ENCODE measurements at regions not wholly inside any gene's neighbourhood (a gene's known extent, or its start where the extent isn't known, plus 50 kb on each side); places are given as distances from the start of the nearest gene placed in this dataset.

DNA sequence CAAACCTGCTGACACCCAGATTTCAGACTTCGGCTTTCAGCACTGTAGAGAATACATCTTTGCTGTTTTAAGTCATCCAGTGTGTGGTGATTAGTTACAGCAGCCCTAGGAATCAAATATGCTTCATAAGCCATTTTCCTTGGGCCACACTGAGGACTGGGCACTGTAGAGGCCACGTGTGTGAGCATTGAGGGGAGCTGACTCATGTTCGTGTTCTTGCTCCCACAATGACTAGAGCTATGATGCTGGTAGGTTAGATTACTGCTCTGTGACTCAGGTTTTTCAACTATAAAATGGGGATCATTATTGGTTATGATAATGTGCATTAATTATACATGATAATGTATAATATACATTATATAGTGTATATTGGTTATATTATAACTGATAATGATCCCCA, 96.5 kb upstream of the PALM2AKAP2 start:
- Histone ChIP-seq H3K23ac (ENCODE audit: low read depth, low read length, poor library complexity) (no peak overlapping the region), H2AK5ac (ENCODE audit: low read depth, low read length) (no peak overlapping the region), H3K18ac (ENCODE audit: low read length) (no peak overlapping the region), H3K36me3 (replicated peaks in 1 of 2; ENCODE audit: control insufficient read depth in 2 of 2, insufficient read depth in 2 of 2, low read length in 2 of 2) (no peaks in the 10 kb centered on the region), H4K91ac (ENCODE audit: low read depth, low read length, poor library complexity) (no peak overlapping the region), H3K14ac (ENCODE audit: low read length) (no peak overlapping the region), H3K9me3 (replicated peaks in 1 of 2; ENCODE audit: control insufficient read depth in 2 of 2, insufficient read depth in 1 of 2, low read depth in 1 of 2, low read length in 2 of 2) (peaks cover 0 to 4% of the 10 kb centered on the region in 2 donors), H3K27me3 (ENCODE audit: control insufficient read depth in 3 of 3, insufficient read depth in 3 of 3, low read depth in 1 of 3, low read length in 3 of 3) (no peaks in the 10 kb centered on the region), H3K4ac (ENCODE audit: low read length) (no peak overlapping the region), H3K9ac (ENCODE audit: low read depth, low read length, poor library complexity) (no peak overlapping the region), H2BK12ac (ENCODE audit: low read length) (no peak overlapping the region), H3K79me1 (ENCODE audit: low read depth, low read length) (no peaks in the 10 kb centered on the region), H3K27ac (replicated peaks; ENCODE audit: low read length) (no peak overlapping the region), H4K8ac (ENCODE audit: low read depth, low read length) (no peak overlapping the region), H3K4me3 (ENCODE audit: low read length in 2 of 2) (no peak overlapping the region), H2BK5ac (ENCODE audit: low read length) (no peak overlapping the region), H2BK15ac (ENCODE audit: low read length) (no peak overlapping the region), H3K4me2 (ENCODE audit: insufficient read depth, low read length, poor library complexity, severe bottlenecking) (no peak overlapping the region), H2AFZ (ENCODE audit: low read length) (no peak overlapping the region), H2BK120ac (ENCODE audit: low read depth, low read length) (no peak overlapping the region), H3K4me1 (ENCODE audit: control insufficient read depth in 2 of 2, insufficient read depth in 1 of 2, low read depth in 1 of 2, low read length in 2 of 2) (no peaks in the 10 kb centered on the region)
- no CpG with 5 or more reads among the region's 3 CpGs for WGBS, 2 donors (ENCODE audit: extremely low coverage in 2 of 2, insufficient read length in 2 of 2, insufficient replicate concordance in 1 of 2)
- DNase-seq (ENCODE audit: low spot score) = no peak

GRCh38 chr9:109689701-109690100, 90.3 kb upstream of the PALM2AKAP2 start:
- no peak for DNase-seq (ENCODE audit: low spot score)
- Histone ChIP-seq H3K79me1 (ENCODE audit: low read depth, low read length) (no peaks in the 10 kb centered on the region), H4K91ac (ENCODE audit: low read depth, low read length, poor library complexity) (no peak overlapping the region), H3K23ac (ENCODE audit: low read depth, low read length, poor library complexity) (no peak overlapping the region), H3K14ac (ENCODE audit: low read length) (no peak overlapping the region), H2BK120ac (ENCODE audit: low read depth, low read length) (no peak overlapping the region), H3K4ac (ENCODE audit: low read length) (no peak overlapping the region), H3K4me2 (ENCODE audit: insufficient read depth, low read length, poor library complexity, severe bottlenecking) (no peak overlapping the region), H3K4me1 (ENCODE audit: control insufficient read depth in 2 of 2, insufficient read depth in 1 of 2, low read depth in 1 of 2, low read length in 2 of 2) (no peaks in the 10 kb centered on the region), H2AFZ (ENCODE audit: low read length) (no peak overlapping the region), H4K8ac (ENCODE audit: low read depth, low read length) (no peak overlapping the region), H3K27ac (replicated peaks; ENCODE audit: low read length) (no peak overlapping the region), H3K4me3 (ENCODE audit: low read length in 2 of 2) (no peak overlapping the region), H3K9me3 (replicated peaks in 1 of 2; ENCODE audit: control insufficient read depth in 2 of 2, insufficient read depth in 1 of 2, low read depth in 1 of 2, low read length in 2 of 2) (no peaks in the 10 kb centered on the region), H3K9ac (ENCODE audit: low read depth, low read length, poor library complexity) (no peak overlapping the region), H2BK5ac (ENCODE audit: low read length) (no peak overlapping the region), H3K27me3 (ENCODE audit: control insufficient read depth in 3 of 3, insufficient read depth in 3 of 3, low read depth in 1 of 3, low read length in 3 of 3) (peaks cover 0 to 2% (median 0%) of the 10 kb centered on the region in 3 experiments), H2AK5ac (ENCODE audit: low read depth, low read length) (no peak overlapping the region), H3K18ac (ENCODE audit: low read length) (no peak overlapping the region), H2BK12ac (ENCODE audit: low read length) (no peak overlapping the region), H2BK15ac (ENCODE audit: low read length) (no peak overlapping the region), H3K36me3 (replicated peaks in 1 of 2; ENCODE audit: control insufficient read depth in 2 of 2, insufficient read depth in 2 of 2, low read length in 2 of 2) (no peaks in the 10 kb centered on the region)
- no CpG with 5 or more reads among the region's 3 CpGs for WGBS, 2 donors (ENCODE audit: extremely low coverage in 2 of 2, insufficient read length in 2 of 2, insufficient replicate concordance in 1 of 2)

DNA sequence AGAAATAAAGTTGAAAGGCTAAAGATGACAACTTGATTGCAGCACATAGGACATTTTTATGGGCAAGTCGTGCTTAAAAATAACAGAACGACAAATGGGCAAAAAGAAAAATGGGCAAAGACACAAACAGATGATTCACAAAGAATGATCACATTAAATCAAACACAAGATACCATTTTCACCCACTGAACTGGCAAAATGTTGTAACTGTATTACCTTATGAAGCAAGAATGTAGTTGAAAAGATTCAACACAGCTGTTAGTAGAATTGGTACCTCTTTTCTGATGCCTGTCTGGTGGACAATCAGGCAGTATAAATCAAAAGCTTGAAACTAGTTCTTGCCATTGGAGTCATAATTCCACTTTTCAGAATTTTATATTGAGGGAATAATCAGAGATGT, 81.0 kb upstream of the PALM2AKAP2 start:
- DNase-seq (ENCODE audit: low spot score) = no peak
- Histone ChIP-seq H3K4me1 (ENCODE audit: control insufficient read depth in 2 of 2, insufficient read depth in 1 of 2, low read depth in 1 of 2, low read length in 2 of 2) (no peaks in the 10 kb centered on the region), H3K36me3 (replicated peaks in 1 of 2; ENCODE audit: control insufficient read depth in 2 of 2, insufficient read depth in 2 of 2, low read length in 2 of 2) (no peaks in the 10 kb centered on the region), H3K23ac (ENCODE audit: low read depth, low read length, poor library complexity) (no peak overlapping the region), H2BK15ac (ENCODE audit: low read length) (no peak overlapping the region), H3K27me3 (ENCODE audit: control insufficient read depth in 3 of 3, insufficient read depth in 3 of 3, low read depth in 1 of 3, low read length in 3 of 3) (no peaks in the 10 kb centered on the region), H2BK5ac (ENCODE audit: low read length) (no peak overlapping the region), H3K79me1 (ENCODE audit: low read depth, low read length) (no peaks in the 10 kb centered on the region), H2AK5ac (ENCODE audit: low read depth, low read length) (no peak overlapping the region), H3K9me3 (replicated peaks in 1 of 2; ENCODE audit: control insufficient read depth in 2 of 2, insufficient read depth in 1 of 2, low read depth in 1 of 2, low read length in 2 of 2) (no peaks in the 10 kb centered on the region), H2BK120ac (ENCODE audit: low read depth, low read length) (no peak overlapping the region), H2AFZ (ENCODE audit: low read length) (no peak overlapping the region), H3K27ac (replicated peaks; ENCODE audit: low read length) (no peak overlapping the region), H3K4me3 (ENCODE audit: low read length in 2 of 2) (no peak overlapping the region), H4K91ac (ENCODE audit: low read depth, low read length, poor library complexity) (no peak overlapping the region), H4K8ac (ENCODE audit: low read depth, low read length) (no peak overlapping the region), H3K14ac (ENCODE audit: low read length) (no peak overlapping the region), H3K4me2 (ENCODE audit: insufficient read depth, low read length, poor library complexity, severe bottlenecking) (no peak overlapping the region), H3K18ac (ENCODE audit: low read length) (no peak overlapping the region), H3K9ac (ENCODE audit: low read depth, low read length, poor library complexity) (no peak overlapping the region), H3K4ac (ENCODE audit: low read length) (no peak overlapping the region), H2BK12ac (ENCODE audit: low read length) (no peak overlapping the region)
- no CpG with 5 or more reads among the region's 2 CpGs for WGBS, 2 donors (ENCODE audit: extremely low coverage in 2 of 2, insufficient read length in 2 of 2, insufficient replicate concordance in 1 of 2)

- Histone ChIP-seq H3K4me2 (ENCODE audit: insufficient read depth, low read length, poor library complexity, severe bottlenecking) (no peak overlapping the region), H4K91ac (ENCODE audit: low read depth, low read length, poor library complexity) (no peak overlapping the region), H2BK12ac (ENCODE audit: low read length) (no peak overlapping the region), H3K14ac (ENCODE audit: low read length) (no peak overlapping the region), H3K4me3 (ENCODE audit: low read length in 2 of 2) (no peak overlapping the region), H3K4me1 (ENCODE audit: control insufficient read depth in 2 of 2, insufficient read depth in 1 of 2, low read depth in 1 of 2, low read length in 2 of 2) (no peaks in the 10 kb centered on the region), H3K36me3 (replicated peaks in 1 of 2; ENCODE audit: control insufficient read depth in 2 of 2, insufficient read depth in 2 of 2, low read length in 2 of 2) (no peaks in the 10 kb centered on the region), H3K27ac (replicated peaks; ENCODE audit: low read length) (no peak overlapping the region), H3K18ac (ENCODE audit: low read length) (no peak overlapping the region), H2BK15ac (ENCODE audit: low read length) (no peak overlapping the region), H2BK5ac (ENCODE audit: low read length) (no peak overlapping the region), H3K27me3 (ENCODE audit: control insufficient read depth in 3 of 3, insufficient read depth in 3 of 3, low read depth in 1 of 3, low read length in 3 of 3) (no peaks in the 10 kb centered on the region), H3K4ac (ENCODE audit: low read length) (no peak overlapping the region), H3K9me3 (replicated peaks in 1 of 2; ENCODE audit: control insufficient read depth in 2 of 2, insufficient read depth in 1 of 2, low read depth in 1 of 2, low read length in 2 of 2) (no peaks in the 10 kb centered on the region), H3K23ac (ENCODE audit: low read depth, low read length, poor library complexity) (no peak overlapping the region), H3K9ac (ENCODE audit: low read depth, low read length, poor library complexity) (no peak overlapping the region), H2AK5ac (ENCODE audit: low read depth, low read length) (no peak overlapping the region), H2AFZ (ENCODE audit: low read length) (no peak overlapping the region), H3K79me1 (ENCODE audit: low read depth, low read length) (no peaks in the 10 kb centered on the region), H4K8ac (ENCODE audit: low read depth, low read length) (no peak overlapping the region), H2BK120ac (ENCODE audit: low read depth, low read length) (no peak overlapping the region)
- no peak for DNase-seq (ENCODE audit: low spot score)
- WGBS, 2 donors (ENCODE audit: extremely low coverage in 2 of 2, insufficient read length in 2 of 2, insufficient replicate concordance in 1 of 2) = no CpG with 5 or more reads among the region's 2 CpGs
These were observed 75.5 kb upstream of the PALM2AKAP2 start for GRCh38 chr9:109704546-109704945.

All from neuronal stem cell (in vitro differentiated cells).